GF-D8 (cell line): ENCODE measurements at regions not wholly inside any gene's neighbourhood (a gene's known extent, or its start where the extent isn't known, plus 50 kb on each side); places are given as distances from the start of the nearest gene placed in this dataset.
"Not testable (repeated sequence)": the region's sequence is repeated elsewhere in the genome, so short reads cannot be mapped to it uniquely, and the experiment has no call there.

Experiments
- DNase-seq: peaks from one replicate; lab custom pipeline; 2025; lab: John Stamatoyannopoulos, UW

DNA sequence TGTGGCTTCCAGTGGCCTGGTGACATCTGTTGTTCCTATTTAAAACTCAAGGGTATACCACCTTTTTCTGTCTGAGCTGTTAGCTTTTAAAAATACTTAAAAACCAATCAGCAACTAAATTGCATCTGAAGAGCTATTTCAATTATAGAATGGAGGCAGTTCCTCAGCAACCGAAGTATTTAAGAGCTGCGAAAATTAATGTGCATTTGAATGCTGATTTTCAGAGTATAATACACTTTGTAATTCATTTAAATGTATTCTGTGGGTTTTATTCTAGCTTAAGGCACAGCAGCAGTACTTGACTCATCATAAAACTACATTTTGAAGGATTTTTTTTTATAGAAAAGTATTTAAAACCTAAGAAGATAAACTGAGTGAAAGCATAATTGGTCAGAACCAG lies 404.9 kb upstream of the PRKCQ start:
- no peak for DNase-seq

DNA sequence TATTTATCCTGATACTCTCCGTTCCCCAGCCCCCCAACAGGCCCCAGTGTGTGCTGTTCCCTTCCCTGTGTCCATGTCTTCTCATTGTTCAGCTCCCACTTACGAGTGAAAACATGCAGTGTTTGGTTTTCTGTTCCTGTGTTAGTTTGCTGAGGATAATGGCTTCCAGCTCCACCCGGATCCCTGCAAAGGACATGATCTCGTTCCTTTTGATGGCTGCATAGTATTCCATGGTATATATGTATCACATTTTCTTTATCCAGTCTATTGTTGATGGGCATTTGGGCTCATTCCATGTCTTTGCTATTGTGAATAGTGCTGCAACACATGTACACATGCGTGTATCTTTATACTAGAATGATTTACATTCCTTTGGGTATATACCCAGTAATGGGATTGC lies 403.9 kb upstream of the PRKCQ start:
- not testable (repeated sequence) for DNase-seq

GRCh38 chr10:6980353-6980752 lies 400.3 kb upstream of the PRKCQ start:
- DNase-seq, result no peak

GRCh38 chr10:6979371-6979770 lies 399.3 kb upstream of the PRKCQ start:
- DNase-seq, result no peak

GRCh38 chr10:6978187-6978627 lies 398.1 kb upstream of the PRKCQ start:
- DNase-seq, result no peak

DNA sequence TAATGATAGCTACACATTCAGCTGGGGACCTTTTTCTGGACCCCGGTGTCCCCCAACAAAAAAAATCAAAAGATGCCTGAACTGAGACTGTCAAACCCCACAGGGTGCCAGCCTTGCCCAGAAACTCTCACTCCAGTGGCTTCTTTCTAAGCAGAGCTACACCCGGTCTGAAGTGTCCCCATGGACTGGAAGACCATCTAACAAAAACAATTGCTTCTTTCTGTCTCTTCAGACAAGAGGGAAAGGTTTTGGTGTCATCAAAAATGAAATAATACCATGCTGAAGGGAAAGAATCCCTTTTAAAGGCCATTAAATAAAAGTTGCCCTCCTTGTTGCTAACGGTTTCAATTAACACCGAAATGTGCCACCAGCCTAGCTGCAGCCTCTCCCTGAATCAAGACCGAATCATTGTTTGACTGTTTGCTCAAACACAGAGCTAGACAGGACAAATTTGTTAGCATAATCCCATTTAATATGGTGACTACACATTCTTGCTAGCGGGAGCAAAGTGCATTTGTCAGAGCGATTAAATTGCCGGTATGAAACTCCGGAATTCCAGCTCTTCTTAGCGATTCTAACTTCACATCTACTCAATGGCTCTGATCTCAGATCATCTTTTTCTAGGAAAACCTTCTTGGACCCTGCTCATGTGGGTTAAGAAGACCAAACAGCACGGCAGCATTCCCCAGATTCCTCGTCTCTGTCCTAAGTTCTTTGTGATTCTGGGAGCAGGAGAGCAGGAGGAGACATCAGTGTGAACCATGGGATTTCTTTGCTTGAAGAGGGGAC lies 397.5 kb upstream of the PRKCQ start:
- no peak for DNase-seq

- no peak for DNase-seq
Observed at GRCh38 chr10:6973899-6974298, 393.8 kb upstream of the PRKCQ start.

- no peak for DNase-seq
Observed at GRCh38 chr10:6972226-6972625, 392.1 kb upstream of the PRKCQ start.

DNA sequence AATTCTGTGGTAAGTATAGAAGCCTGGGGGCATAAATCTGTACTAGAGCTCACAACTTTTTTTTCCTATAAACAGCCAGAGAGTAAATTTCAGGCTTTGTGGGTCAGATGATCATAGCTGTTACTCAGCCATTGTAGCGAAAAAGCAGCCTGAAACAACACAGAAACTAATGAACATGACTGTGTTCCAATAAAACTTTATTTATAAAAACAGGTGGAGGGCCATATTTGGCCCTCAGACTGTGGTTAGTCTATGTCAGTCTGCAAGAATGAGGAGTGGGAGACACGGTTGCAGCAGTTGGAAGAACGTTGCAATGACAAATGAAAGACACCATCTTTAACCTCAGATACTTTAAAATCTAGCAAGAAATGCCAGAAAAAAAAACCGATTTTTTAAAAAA lies 389.6 kb upstream of the PRKCQ start:
- DNase-seq, result no peak

DNA sequence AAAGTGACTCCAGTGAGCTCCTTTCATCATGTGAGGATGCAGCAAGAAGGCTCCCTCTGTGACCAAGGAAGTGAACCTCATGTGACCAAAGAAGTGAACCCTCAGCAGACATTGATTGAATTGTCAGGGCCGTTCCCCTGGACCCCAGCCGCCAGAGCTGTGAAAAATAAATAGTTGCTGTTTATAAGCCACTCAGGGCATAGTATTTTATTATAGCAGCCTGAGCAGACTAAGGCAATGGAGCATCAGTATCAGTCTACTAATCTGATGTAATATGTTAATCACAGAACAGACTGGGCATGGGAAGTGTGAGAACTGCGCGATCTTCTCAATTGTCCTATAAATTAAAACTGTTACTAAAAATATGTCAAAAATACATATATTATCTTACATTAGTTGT lies 384.5 kb upstream of the PRKCQ start:
- no peak for DNase-seq

- DNase-seq, result no peak
Observed at GRCh38 chr10:6962576-6962975, 382.5 kb upstream of the PRKCQ start.

GRCh38 chr10:6958711-6959110 lies 378.6 kb upstream of the PRKCQ start:
- DNase-seq, result no peak

DNA sequence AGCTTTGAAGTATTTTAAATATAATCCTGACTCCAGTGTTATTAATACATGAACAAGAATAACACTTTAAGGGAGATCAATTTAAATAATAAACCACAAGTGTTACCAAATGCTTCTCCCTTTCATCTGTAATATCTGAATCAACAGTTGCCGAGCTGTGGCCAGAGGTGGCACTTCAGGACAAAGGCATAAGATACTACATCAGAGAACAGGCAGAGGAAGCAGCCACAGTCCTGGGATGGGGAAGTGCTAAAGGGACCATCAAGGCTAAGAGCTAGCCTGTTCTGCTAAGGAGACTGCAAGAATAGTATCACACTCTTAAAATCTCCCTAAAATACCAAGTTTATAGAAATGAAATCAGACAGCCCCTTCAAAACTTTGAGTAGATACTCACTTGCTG lies 378.2 kb upstream of the PRKCQ start:
- peak; percentile 11 for DNase-seq

- DNase-seq, result no peak
Observed at GRCh38 chr10:6957851-6958250, 377.8 kb upstream of the PRKCQ start.

DNA sequence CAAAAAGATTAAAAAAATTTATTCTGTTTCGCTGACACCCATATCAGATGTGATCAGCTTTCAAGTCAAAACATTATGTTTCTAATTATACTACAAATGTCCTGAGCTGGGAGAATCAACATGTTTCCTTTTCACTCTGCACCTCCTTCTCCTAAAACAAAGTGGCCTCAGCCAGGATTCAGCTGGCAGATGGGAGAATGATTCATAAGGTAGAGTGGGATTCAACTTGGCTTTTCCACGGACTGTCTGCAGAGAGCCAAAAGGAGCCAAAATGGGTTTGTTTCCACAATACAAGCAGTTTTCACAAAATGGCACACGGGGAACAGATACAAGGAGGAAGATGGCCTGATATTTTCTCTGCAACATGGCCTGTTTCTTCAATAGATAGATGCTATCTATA lies 376.5 kb upstream of the PRKCQ start:
- no peak for DNase-seq

- no peak for DNase-seq
Observed at GRCh38 chr10:6953271-6953801, 373.3 kb upstream of the PRKCQ start.

DNA sequence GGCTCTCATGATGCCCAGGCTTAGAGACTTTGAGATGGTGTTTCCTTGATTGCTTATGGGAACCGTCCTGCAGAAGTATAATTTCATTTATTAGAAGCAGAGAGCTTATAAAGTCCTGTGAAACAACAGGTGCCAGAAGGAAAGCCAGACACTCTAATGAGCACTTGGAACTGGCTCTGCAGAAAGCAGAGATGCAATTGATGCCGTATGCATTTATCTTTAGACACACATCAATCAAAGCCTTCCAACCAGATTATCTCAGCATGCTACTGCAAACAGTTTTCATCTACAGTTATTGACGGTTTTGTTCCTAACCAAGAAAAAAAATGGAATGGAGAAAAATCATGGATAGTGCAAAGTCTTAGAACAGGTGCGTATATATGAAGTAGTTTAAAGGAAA lies 371.7 kb upstream of the PRKCQ start:
- no peak for DNase-seq

DNA sequence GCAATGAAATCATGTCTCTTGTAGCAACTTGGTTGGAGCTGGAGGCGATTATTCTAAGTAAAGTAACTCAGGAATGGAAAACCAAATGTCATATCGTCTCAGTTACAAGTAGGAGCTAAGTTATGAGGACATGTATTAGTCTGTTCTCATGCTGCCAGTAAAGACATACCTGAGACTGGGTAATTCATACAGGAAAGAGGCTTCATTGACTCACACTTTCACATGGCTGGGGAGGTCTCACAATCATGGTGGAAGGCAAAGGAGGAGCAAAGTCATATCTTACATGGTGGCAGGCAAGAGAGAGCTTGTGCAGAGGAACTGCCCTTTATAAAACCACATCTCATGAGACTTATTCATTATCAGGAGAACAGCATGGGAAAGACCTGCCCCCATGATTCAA lies 370.1 kb upstream of the PRKCQ start:
- no peak for DNase-seq

- no peak for DNase-seq
Observed at GRCh38 chr10:6944436-6944835, 364.4 kb upstream of the PRKCQ start.

- DNase-seq, result no peak
Observed at GRCh38 chr10:6938384-6938783, 358.3 kb upstream of the PRKCQ start.

DNA sequence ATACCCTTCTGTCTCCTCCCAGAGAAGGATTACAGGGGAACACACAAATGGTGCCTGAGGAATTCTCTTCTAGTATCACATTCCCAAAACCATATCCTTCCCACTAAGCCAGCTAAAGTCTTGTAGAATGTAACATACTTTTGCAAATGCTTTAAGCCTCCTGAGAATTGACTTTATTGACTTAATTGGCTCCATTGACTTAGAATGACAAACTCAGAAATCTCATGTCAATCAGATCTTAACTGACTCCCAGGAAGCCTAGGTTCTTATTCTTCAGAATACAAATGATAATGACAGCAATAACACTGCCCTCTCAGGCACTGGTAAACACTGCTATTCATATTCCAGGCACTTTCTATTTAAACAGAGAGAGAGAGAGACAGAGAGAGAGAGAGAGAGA lies 356.9 kb upstream of the PRKCQ start:
- DNase-seq, result no peak

DNA sequence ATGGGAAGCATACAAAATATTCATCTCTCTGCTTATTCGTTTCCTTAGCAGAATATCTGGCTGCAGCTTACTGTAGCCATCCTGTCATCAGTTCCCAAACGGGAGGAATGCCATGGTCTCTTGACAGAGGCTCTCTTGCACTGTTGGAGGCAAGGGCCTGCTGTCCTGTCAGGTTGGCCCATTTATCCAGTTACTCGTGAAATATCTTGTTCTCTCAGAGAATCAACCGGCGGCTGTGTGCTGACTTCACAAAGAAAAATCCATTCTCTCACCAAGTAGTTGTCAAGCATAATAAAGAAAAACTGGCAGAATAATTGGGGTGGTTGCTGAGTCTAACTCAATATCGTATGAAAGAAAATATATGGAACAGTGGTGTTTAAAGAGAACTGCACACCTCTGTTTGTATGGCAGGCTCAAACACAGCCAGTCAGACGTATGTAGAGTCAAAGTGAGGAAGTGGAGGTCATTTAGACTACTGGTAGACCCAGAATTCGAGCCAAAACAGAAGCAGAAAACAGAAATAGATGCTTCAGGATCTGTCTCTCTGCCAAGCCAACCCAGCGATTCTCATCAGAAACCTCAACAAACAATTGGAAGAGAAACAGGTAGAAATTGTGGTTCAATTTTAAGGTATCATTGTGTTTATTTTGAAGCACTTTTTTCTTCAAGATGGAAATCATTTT lies 349.2 kb upstream of the PRKCQ start:
- DNase-seq, result peak; percentile 52

DNA sequence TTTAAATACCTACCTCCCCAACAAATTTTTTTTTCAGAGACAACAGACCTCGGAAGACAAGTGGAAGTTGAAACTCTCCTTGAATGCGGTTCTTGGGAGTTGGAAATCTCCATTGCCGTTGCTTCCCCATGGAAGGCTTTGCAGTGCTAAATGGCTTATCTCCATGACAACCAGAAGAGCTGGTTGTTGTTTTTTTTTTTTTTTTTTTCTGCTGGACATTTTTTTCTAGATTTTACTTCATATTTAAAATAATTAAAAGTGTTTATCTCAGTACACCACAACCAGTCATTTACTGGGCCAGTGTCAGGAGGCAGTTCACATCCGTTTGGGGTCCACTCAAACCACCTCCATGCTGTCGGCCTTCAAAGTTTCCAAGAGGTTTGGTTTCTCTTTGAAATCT lies 348.5 kb upstream of the PRKCQ start:
- DNase-seq, result no peak
